GM19043 (cell line): ENCODE measurements at regions not wholly inside any gene's neighbourhood (a gene's known extent, or its start where the extent isn't known, plus 50 kb on each side); places are given as distances from the start of the nearest gene placed in this dataset.

Experiments used
- ATAC-seq: cut with Tn5 transposase; IDR thresholded peaks from one replicate; pipeline ENCODE4 v1.9.1; 2021; ENCODE audit warnings: low read depth; ENCODE audit not compliant: unreplicated experiment

DNA sequence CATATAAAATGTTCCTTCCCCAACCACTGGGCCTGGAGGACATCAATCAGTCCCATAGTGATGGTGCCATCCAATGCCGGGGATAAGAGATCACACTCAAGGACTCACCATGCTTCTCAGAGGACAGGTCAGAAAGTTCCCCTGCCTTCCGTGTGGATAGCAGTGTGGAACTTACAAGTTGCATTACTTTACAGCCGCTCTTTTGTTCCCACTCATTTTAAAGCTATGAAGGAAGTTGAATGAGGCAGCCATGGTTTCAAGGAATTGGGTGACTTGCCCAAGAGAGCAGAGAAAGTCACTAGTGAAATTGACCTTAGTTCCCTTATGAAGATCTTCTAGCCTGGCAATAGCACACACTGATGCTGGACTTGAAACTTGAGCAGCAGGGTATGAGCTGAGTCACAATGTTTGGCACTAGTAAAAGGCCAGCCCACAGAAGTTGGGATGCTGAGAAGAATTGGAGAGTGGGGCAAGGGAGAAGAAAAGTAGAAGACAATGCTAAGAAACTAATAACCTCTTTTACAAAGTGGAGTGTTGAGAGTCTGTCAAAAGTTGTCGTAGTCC lies 78.7 kb downstream of the CXCL12 start:
- ATAC-seq = no peak

DNA sequence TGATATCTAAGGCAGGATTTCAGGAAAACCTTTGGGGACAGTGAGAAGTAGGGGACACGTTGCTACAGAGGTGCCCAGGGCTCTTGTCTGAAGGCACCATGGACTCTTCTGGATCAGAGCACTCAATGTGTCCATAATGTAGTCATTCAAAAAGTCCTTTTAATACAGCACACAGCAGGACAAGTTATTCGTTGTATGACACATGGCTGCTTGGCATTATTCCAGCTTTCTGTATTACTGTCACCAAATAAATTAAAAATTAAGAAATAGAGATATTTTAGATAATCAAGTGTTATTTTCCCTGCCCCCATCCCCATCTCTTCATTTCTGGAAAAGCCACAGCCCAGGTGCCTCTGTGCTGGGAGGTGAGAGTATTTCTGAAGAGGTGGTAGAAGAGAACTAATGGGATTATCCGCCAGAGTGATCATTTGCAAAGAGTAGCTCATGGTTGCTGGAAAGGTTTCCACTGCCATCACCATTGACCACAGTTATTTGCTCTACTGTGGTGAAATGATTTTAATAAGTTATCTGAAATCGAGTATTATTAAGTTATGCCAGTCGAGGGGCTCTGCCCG lies 83.0 kb downstream of the CXCL12 start:
- no peak for ATAC-seq

DNA sequence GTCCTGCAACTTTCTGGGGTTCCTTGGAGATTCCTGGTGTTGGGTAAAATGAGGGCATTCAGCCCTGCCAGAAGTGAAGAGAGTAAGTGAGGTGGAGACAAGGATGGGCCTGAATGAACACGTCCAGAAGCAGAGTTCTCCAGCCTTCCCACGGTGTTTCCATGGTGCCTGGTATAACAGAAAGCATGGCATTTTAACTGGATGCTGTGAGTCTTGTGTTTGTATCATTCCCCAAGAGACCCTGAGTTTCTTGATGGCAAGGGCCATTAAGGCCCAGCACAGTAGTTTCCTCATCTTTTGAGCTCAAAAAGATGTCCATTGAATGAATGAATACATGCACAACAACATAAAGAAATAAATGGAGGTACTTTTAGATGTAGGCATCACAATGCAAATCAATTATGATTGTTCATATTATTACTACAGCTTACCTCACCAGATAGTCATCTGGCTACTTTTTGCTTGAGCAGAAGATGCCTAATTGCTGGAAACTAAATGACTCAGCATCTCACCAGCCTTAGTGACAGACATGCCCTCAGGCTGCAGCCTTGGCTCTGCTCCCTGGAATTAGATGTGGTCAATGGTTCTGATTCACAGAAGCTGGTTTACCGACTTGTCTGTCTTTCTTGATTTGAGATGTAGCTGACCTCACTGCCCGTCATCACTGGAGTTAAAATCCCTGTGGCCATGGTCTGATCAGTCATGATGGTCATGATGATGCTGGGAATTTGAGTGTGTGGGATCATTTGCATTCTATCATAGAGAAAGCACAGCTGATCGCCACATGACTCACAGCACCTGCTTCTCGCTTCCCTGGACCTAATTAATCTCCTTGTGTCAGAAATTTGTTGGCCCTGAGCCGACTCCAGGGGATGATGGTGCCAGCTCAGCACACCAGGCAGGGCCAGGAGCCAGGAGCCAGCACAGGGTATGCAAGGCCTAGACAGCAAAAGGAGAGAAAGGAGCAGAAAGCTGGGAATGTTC lies 83.9 kb downstream of the CXCL12 start:
- ATAC-seq = peak; percentile 70

DNA sequence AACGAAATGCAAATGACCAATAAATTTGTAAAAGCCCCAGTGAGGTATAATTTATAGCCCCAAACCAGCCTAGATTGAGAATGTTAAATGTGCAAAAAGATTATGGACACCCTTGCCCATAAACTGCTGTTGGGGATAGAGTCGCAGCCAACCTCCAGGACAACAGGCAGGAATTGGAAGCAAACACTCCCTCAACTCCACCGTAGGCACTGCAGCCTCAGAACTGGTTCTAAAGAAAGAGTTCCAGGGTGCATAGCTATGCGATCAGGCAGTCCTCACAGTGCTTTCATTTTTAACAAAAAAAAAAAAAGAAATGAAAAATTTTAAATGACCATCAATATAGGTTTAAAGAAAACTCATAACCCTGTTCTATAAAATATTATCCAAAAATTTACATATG lies 86.2 kb downstream of the CXCL12 start:
- ATAC-seq = no peak

DNA sequence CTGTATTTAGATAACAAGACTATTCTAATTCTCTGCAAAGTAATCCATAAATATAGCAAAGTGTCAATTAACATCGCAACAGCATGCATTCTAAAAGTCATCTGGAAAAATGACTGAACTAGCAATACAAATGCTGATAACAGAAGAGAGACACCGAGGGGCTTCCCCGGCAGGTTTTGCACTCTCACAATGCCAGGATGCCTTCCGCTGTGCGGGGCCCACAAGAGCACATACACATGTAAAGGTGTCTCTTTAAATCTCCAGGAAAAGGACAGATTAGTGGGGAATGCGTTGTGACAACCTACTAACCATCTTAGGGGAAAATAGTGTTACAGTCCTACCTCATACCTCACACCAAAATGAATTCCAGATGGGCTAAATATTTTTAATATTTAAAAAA lies 86.9 kb downstream of the CXCL12 start:
- ATAC-seq = no peak

DNA sequence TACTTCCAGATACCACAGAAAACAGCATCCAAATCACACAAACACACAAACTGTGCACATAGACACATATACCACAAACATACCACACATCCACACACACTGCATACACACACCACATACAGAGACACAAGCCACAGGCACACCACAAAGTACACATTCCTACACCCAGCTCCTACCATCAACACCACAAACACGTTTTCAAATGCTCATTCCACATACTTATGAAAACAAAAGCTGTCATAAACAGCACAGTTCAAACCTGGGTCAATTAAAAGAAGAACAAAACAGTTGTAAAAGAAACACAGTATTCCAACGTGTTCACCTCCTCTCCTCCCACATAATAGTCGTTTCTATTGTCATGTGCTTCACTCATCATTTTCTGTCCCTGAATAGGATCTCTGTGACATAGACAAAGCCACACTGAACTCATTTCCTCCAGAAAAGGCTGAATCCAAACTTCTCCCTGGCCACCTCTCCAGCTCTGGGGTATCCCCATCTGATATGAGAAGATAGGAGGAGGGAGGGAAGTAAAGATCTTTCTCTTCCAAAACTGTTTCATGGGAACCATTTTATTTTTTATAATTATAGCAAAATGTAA lies 89.2 kb downstream of the CXCL12 start:
- ATAC-seq = no peak

DNA sequence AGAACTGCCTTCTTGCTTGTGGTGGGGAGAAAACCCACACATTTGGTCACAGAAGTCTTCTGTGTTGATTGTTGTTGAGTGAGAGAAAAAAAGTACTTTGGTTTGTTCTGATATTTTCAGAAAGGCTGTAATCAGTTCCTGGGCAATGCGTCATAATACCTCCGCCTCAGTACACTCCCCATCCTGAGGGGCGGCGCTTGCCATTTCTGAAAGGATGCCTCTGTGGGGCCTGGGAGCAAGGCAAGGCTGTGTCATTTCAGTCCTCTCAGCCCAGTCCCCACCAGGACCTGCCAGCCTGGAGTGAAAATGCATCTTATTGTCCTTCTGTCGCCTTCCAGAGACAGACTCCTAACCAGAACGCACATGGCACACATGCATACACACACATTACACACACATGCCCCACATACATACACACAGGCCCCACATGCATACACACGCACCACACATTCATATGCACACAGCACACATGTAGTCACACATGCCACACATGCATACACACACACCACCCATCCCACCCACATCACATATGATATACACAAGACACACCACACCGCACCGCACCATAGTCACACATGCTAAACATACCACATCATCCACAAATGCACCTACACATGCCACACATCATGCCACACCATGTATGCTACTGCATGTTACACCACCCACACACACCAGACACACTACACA lies 90.0 kb downstream of the CXCL12 start:
- ATAC-seq = no peak

DNA sequence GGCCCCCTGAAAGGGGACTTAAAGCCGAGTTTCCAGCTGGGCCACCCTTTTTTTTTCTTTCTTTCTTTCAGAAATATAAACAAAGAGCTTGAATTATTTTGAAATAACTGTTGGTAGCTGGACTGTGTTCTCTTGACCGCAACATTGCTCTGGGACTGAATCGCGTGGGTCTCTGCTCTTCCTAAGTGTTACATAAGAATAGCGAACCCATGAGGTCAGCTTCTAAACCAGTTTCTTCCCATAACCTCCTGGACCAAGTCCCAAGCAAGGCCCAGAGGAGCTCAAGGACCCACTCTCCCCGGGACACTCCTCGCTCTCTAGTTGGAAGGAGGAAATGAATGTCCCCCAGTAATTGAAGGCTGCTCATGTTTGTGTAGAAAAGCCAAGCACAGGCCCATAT lies 91.1 kb downstream of the CXCL12 start:
- ATAC-seq = no peak

DNA sequence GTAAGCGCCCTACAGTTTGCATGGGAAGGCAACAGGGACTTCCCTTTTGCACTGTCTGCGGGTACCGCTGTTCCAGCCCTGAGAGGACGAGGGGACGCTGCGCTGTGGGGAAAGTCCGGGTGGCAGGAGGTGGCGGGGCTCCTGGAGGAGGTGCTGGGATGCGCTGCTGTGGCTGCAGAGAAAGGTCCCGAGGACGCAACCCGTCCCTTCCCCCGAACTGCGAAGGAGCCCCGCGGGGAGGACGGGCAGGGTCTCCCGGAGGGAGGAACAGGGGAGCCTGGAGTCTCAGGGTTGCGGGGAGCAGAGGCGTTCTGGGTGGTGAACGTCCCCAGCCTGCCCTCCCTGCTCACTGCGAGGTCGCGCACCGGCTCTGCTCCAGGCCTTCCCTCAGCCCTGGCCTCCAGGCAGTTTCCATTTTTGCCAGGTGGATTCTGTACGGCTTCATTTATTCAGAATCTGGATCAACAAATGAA lies 91.6 kb downstream of the CXCL12 start:
- ATAC-seq = no peak

DNA sequence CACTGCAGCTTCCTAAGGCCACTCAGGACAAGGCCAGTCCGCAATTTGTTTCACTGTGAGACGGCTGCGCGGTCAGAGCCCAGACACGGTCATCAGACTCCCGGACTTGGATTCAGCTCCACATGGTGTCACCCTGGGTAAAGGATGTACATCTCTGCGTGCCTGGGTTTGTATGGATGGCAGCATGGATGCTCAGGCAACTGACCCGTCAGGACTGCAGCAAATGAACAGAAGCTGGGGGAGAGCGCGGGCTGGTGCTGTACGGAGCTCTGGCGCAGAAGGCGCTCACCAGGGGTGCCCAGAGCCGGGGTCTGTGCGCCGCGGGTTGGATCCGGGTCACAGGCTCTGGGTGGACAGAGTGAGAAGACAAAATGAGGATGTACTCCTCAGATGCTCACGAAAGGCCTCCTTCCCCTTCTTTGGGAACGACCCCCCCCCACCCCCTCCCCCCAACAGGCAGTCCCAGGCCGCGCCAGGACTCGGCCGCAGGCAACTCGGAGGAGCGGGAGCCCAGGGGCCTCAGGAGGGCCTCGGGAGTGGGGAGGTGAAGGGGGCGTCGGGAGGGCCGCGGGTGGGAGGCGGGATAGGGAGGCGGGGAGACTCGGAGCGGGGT lies 92.4 kb downstream of the CXCL12 start:
- ATAC-seq = no peak

DNA sequence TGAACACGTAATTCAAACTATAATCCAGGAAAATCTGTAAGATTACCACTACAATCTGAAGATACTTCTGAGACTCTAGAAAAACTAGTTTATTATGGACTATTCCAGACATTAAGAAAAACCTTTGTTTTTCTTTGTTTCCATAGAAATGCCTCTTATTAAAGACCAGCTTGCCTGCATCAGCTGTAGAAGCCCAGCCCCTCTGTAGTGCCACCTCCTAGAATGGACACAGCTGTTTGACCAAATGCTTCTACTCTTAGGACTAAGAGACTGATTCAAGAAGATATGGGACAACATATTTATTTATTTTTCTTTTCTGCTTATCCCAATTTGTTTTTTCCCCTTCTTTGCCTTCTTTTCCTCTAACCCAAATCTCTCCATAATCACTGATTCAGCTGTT lies 93.8 kb downstream of the CXCL12 start:
- no peak for ATAC-seq

DNA sequence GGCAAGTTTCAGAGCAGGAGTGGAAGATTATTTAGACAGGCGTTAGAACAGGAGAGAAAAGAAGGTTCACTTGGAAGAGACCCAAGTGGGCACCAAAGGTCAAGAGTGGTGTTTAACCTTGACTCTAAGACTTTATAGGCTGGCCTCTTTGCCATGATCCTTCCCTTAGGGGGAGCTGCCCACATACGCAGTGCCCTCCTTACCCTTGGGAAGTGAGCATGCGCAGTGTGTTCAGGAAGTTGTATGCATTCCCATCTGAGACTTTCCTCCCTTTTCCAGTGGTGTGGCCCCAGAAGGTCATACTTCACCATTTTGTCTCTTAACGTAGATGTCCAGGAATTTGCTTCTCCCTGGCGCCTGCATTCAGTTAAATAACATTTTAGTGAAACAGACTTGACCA lies 95.8 kb downstream of the CXCL12 start:
- ATAC-seq = no peak

DNA sequence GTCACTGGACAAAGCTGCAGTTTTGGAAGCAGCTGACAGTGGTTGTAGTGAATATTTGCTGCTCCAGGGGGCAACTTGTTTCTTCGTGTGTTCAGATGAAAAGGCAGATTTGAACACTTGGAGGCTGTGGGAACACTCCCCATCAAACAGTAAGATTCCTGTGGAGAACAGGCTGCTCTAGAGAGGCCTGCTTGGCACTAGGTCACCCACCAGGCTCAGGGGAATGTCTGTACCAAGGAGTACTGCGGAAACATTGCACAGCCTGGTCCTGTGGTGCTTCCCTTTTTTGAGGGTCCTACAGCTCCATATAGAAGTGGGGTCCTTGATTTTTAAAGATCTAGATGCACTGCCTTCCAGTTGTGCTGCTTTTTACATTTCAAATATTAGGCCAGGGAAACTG lies 97.5 kb downstream of the CXCL12 start:
- no peak for ATAC-seq

DNA sequence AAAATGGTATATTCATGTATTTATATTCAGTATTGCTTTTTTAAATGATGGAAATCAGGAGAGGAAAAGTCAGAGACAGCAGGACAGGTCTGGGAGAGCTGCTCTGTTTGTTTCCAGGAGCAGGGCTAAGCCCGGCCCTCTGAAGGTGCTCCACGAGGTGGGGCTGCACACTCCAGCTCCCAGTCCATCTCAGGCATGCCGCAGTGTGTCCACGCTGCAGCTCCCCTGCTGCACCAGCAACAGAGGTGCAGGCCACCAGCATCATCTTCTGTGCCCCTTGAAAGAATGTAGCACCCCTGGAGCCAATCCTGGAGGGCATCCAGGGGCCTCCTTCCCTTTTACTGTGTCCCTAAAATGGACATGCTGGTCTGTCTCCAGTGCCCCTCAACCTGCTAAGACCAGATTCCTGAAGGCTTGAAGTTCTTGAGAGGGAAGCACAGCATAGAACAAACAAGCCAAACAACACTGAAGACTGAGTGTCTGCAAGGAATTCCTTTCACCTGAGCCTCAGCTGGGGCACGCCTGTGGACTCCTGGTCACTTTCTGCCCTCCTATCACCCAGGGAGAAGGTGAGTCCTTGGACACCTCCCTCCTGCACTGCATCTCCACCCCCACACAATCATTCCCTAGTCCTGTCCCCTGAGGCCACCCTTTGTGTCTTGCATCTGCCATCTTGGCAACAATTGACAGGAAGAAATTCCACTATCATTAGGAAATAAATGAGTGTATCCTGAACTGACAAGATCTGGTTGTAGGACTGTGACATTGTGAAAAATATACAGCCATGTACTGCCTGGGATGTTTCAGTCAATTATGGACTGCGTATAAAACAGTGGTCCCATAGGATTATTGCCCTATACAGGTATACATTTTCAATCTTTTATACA lies 100.5 kb downstream of the CXCL12 start:
- ATAC-seq = no peak

DNA sequence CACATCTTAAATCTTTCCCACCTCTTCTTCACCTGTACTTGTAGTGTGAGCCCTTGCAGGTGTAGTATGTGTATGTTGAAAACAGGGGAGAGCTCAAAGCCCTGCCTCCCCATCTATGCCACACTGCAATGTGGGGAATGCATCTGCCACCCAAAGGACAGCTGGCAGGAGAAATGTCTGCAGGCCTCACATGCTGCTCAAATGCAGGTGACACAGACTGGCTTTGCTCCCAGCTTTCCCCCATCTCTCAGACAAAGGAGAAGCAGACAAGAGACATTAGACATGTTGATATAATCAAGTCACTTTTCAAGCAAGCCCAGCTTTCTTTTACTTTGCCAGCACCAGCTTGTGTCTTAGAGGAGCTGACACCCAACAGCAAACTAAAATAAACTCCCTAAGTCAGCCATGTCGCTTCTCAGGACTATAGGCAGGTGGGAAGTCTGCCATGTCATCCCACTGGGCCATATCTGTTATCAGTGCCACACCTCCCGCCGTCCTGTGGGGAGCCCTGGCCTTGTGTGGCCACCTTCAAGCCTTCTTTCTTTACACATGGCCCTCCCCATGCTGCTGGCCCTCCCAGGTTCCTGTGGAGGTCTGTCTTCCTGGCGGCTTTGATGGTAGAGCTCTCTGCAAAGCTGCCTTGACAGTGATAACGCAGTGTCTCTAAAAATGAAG lies 102.1 kb downstream of the CXCL12 start:
- ATAC-seq = no peak

DNA sequence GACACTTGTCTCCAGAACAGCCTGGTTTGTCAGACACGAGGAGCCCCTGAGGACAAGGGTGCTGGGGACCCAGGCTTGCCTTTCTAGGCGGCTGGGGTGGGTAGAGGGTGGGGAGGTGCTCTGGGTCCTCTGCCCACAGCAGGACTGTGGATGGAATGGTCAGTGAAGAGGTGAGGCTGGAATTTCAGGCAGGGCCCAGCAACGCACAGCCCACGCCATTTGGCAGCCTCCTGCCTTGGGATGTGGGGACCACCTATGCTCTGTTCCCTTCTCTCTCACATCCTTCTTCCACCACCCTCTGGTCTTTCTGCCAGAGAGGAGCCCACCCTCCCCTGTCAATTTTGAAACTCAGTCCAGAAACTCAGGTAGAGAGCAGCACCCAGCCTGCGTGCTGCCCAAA lies 103.2 kb downstream of the CXCL12 start:
- no peak for ATAC-seq

DNA sequence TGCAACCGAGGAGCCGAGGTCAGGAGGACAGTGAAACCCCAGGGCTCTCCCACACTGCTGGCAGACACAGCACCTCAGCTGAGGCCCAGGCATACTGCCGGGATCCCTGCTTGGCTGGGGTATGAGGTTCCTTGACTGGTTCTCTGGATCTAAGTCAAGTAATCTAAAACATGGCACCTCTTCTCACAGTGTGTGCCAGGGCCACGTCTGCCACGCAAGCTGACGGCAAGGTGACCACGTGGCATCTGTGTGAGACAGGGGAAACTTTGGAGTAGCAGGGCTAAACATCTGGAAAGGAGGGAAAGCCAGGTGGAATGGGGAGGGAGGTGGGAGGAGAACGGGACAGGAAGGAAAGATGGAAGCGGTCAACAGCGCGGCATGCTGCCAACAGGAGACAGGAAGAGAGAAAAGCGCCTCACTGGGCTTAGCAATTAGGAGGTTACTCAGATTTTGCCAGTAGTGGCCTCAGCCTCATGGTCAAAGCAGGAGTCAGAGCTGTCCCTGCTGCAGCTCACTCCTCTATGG lies 103.7 kb downstream of the CXCL12 start:
- no peak for ATAC-seq

DNA sequence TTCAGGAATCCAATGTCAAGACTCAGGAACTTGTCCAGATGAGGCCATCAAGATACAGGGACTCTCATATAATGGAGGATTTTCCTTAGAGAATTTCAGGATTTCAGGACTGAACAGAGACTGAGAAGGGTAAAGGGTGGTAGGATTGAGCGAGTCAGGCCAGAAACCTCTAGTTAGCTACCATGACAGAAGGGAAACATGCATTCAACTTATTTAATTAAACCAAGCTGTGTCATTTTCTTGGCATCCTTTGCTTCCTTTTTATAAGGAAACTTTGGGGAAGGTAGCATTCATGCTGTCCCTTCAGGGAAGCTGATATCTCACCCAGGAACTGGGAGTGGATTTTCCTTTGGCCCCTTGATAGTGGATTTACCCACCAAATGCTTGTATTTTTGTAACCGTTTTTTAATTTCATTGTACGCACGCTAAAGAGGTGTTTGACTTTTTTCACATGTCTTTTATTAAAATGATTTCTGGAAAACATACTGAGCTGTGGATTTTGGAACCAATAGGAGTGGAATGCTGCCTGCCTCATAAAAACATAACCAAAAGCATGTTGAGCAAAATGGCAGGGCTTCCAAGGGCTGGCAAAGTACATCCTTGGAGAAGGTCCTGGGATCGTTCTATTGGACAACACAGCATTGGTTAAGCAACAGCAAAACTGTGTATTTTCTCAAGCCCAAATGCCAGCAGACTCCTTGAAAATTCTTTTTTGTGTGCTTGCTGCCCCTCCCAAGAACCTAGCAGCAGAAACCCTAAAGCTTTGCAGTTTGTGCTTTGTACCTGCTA lies 104.5 kb downstream of the CXCL12 start:
- ATAC-seq = no peak
